PC-9 (cell line): ENCODE measurements at regions not wholly inside any gene's neighbourhood (a gene's known extent, or its start where the extent isn't known, plus 50 kb on each side); places are given as distances from the start of the nearest gene placed in this dataset.

Experiments used
- EZH2 ChIP-seq: fragments of 200-600 bp; sonication (generic); IDR thresholded peaks from 2 replicates; pipeline ENCODE4 v1.8.0; 2017; ENCODE audit warnings: antibody characterized with exemption, low read depth
- TF ChIP-seq, protein P1 (sequence below): fragments of 200-600 bp; sonication (generic); conservative IDR thresholded peaks from 2 replicates; pipeline ENCODE4 v1.6.1; 2017; ENCODE audit warnings: mixed run types, antibody characterized with exemption, mild to moderate bottlenecking, moderate library complexity

DNA sequence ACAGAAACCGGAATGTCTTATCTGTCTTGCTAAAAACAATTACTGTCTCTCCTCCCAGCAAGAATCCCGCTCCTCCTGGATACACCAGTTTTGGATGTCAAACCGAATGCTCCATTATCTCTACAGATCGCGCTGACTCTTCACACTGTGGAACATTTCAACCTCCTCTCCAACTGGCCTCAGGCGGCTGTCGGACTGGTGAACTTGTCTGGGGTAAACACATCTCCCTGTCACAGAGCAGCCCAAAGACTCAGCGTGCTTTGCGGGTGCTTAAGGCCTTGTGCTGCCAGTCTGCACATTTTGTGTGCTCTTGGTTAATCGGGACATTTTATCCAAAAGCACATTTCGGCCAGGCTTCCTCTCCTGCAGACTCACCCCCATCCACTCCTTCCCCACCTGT lies 173.1 kb downstream of the ICOS start:
- TF ChIP-seq, protein P1, sequence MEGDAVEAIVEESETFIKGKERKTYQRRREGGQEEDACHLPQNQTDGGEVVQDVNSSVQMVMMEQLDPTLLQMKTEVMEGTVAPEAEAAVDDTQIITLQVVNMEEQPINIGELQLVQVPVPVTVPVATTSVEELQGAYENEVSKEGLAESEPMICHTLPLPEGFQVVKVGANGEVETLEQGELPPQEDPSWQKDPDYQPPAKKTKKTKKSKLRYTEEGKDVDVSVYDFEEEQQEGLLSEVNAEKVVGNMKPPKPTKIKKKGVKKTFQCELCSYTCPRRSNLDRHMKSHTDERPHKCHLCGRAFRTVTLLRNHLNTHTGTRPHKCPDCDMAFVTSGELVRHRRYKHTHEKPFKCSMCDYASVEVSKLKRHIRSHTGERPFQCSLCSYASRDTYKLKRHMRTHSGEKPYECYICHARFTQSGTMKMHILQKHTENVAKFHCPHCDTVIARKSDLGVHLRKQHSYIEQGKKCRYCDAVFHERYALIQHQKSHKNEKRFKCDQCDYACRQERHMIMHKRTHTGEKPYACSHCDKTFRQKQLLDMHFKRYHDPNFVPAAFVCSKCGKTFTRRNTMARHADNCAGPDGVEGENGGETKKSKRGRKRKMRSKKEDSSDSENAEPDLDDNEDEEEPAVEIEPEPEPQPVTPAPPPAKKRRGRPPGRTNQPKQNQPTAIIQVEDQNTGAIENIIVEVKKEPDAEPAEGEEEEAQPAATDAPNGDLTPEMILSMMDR = no peak
- no peak for TF ChIP-seq EZH2
